Vagina (tissue), 2 donors: ENCODE measurements at regions not wholly inside any gene's neighbourhood (a gene's known extent, or its start where the extent isn't known, plus 50 kb on each side); places are given as distances from the start of the nearest gene placed in this dataset.

ENCODE experiments used
- POLR2A ChIP-seq, 2 donors: fragments of 450-650 bp; IDR thresholded peaks; one replicate each; pipeline ENCODE4 v1.6.1; 2017; ENCODE audit warnings: antibody characterized with exemption in 2 of 2, mild to moderate bottlenecking in 2 of 2, moderate library complexity in 2 of 2
- POLR2AphosphoS5 ChIP-seq, 2 donors: sonication (generic); formaldehyde crosslinking; IDR thresholded peaks; one replicate each; pipeline ENCODE4 v1.9.0; 2017; ENCODE audit warnings: antibody characterized with exemption in 2 of 2, mild to moderate bottlenecking in 2 of 2, low read depth in 1 of 2; ENCODE audit not compliant: insufficient read depth in 1 of 2
- TF ChIP-seq, protein P1 (sequence below), 3 experiments: fragments of 450-650 bp in 2 of 3; fragments of 200-600 bp in 1 of 3; sonication (generic) in 1 of 3; IDR thresholded peaks; one replicate each; pipeline ENCODE4 v1.5.1; 2017 to 2019; ENCODE audit warnings: antibody characterized with exemption in 3 of 3, mild to moderate bottlenecking in 2 of 3, moderate library complexity in 2 of 3

- TF ChIP-seq, protein P1, sequence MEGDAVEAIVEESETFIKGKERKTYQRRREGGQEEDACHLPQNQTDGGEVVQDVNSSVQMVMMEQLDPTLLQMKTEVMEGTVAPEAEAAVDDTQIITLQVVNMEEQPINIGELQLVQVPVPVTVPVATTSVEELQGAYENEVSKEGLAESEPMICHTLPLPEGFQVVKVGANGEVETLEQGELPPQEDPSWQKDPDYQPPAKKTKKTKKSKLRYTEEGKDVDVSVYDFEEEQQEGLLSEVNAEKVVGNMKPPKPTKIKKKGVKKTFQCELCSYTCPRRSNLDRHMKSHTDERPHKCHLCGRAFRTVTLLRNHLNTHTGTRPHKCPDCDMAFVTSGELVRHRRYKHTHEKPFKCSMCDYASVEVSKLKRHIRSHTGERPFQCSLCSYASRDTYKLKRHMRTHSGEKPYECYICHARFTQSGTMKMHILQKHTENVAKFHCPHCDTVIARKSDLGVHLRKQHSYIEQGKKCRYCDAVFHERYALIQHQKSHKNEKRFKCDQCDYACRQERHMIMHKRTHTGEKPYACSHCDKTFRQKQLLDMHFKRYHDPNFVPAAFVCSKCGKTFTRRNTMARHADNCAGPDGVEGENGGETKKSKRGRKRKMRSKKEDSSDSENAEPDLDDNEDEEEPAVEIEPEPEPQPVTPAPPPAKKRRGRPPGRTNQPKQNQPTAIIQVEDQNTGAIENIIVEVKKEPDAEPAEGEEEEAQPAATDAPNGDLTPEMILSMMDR (IDR thresholded peaks at IDR 0.05) = no peak
- TF ChIP-seq POLR2A (IDR thresholded peaks at IDR 0.05) = no peak
- TF ChIP-seq POLR2AphosphoS5 (IDR thresholded peaks at IDR 0.05; ENCODE audit: insufficient read depth in 1 of 2, low read depth in 1 of 2) = no peak
These were observed 383.8 kb downstream of the PCNX1 start for GRCh38 chr14:71290960-71291466.
